GM19238 (cell line): ENCODE measurements at regions not wholly inside any gene's neighbourhood (a gene's known extent, or its start where the extent isn't known, plus 50 kb on each side); places are given as distances from the start of the nearest gene placed in this dataset.

ENCODE experiments used
- DNase-seq: peaks from one replicate; pipeline ENCODE4 v3.0.0; 2011; ENCODE audit warnings: low spot score; ENCODE audit not compliant: insufficient read length

GRCh38 chr13:109372666-109373065, 413.7 kb downstream of the IRS2 start:
- DNase-seq = no peak

GRCh38 chr13:109371066-109371465, 415.3 kb downstream of the IRS2 start:
- DNase-seq = no peak

GRCh38 chr13:109370496-109370895, 415.9 kb downstream of the IRS2 start:
- no peak for DNase-seq

GRCh38 chr13:109369353-109370052, 416.9 kb downstream of the IRS2 start:
- no peak for DNase-seq

- DNase-seq = no peak
Measured at GRCh38 chr13:109368230-109368629, 418.2 kb downstream of the IRS2 start.

- DNase-seq = no peak
Measured at GRCh38 chr13:109366525-109366924, 419.9 kb downstream of the IRS2 start.

GRCh38 chr13:109363431-109363830, 423.0 kb downstream of the IRS2 start:
- no peak for DNase-seq

GRCh38 chr13:109362616-109363015, 423.8 kb downstream of the IRS2 start:
- no peak for DNase-seq

- no peak for DNase-seq
Measured at GRCh38 chr13:109361562-109362289, 424.7 kb downstream of the IRS2 start.

- no peak for DNase-seq
Measured at GRCh38 chr13:109357751-109358471, 428.5 kb downstream of the IRS2 start.

GRCh38 chr13:109355875-109356434, 430.4 kb downstream of the IRS2 start:
- no peak for DNase-seq

- no peak for DNase-seq
Measured at GRCh38 chr13:109355166-109355565, 431.2 kb downstream of the IRS2 start.

- no peak for DNase-seq
Measured at GRCh38 chr13:109351236-109351635, 435.1 kb downstream of the IRS2 start.

- no peak for DNase-seq
Measured at GRCh38 chr13:109348519-109349258, 437.7 kb downstream of the IRS2 start.

GRCh38 chr13:109346060-109346459, 440.3 kb downstream of the IRS2 start:
- no peak for DNase-seq

- DNase-seq = no peak
Measured at GRCh38 chr13:109345433-109345941, 440.9 kb downstream of the IRS2 start.

GRCh38 chr13:109344552-109345157, 441.7 kb downstream of the IRS2 start:
- DNase-seq = no peak

GRCh38 chr13:109336730-109337129, 449.7 kb downstream of the IRS2 start:
- DNase-seq = no peak

GRCh38 chr13:109333893-109334651, 452.3 kb downstream of the IRS2 start:
- DNase-seq = no peak
